GM03348 (cell line): ENCODE measurements at regions not wholly inside any gene's neighbourhood (a gene's known extent, or its start where the extent isn't known, plus 50 kb on each side); places are given as distances from the start of the nearest gene placed in this dataset.
"Not testable (repeated sequence)": the region's sequence is repeated elsewhere in the genome, so short reads cannot be mapped to it uniquely, and the experiment has no call there.

Experiments
- DNase-seq: peaks from one replicate; pipeline ENCODE4 v3.0.0; 2012; ENCODE audit warnings: low spot score

GRCh38 chr5:123294544-123294943 lies 128.7 kb downstream of the CEP120 start:
- no peak for DNase-seq

- no peak for DNase-seq
Measured at GRCh38 chr5:123289210-123289609, 134.0 kb downstream of the CEP120 start.

GRCh38 chr5:123287881-123288280 lies 135.3 kb downstream of the CEP120 start:
- no peak for DNase-seq

- DNase-seq: no peak
Measured at GRCh38 chr5:123286891-123287290, 136.3 kb downstream of the CEP120 start.

- DNase-seq: peak; percentile 27
Measured at GRCh38 chr5:123285122-123286023, 137.8 kb downstream of the CEP120 start.

- DNase-seq: no peak
Measured at GRCh38 chr5:123283499-123283898, 139.7 kb downstream of the CEP120 start.

GRCh38 chr5:123283031-123283430 lies 140.2 kb downstream of the CEP120 start:
- peak; percentile 8 for DNase-seq

GRCh38 chr5:123282444-123282843 lies 140.8 kb downstream of the CEP120 start:
- DNase-seq: no peak

GRCh38 chr5:123280854-123281253 lies 142.3 kb downstream of the CEP120 start:
- not testable (repeated sequence) for DNase-seq

- peak; percentile 9 for DNase-seq
Measured at GRCh38 chr5:123279136-123279535, 144.1 kb downstream of the CEP120 start.

GRCh38 chr5:123278284-123278683 lies 144.9 kb downstream of the CEP120 start:
- no peak for DNase-seq

- no peak for DNase-seq
Measured at GRCh38 chr5:123273984-123274383, 149.2 kb downstream of the CEP120 start.

GRCh38 chr5:123273095-123273494 lies 150.1 kb downstream of the CEP120 start:
- DNase-seq: no peak

GRCh38 chr5:123269851-123270250 lies 153.4 kb downstream of the CEP120 start:
- DNase-seq: no peak

GRCh38 chr5:123269436-123269835 lies 153.8 kb downstream of the CEP120 start:
- no peak for DNase-seq

- DNase-seq: no peak
Measured at GRCh38 chr5:123266365-123266764, 156.8 kb downstream of the CEP120 start.

GRCh38 chr5:123265551-123265950 lies 157.7 kb downstream of the CEP120 start:
- DNase-seq: no peak

GRCh38 chr5:123264394-123264793 lies 158.8 kb downstream of the CEP120 start:
- no peak for DNase-seq

GRCh38 chr5:123263859-123264258 lies 159.3 kb downstream of the CEP120 start:
- no peak for DNase-seq

GRCh38 chr5:123262216-123262823 lies 160.9 kb downstream of the CEP120 start:
- no peak for DNase-seq

- DNase-seq: no peak
Measured at GRCh38 chr5:123261752-123262151, 161.5 kb downstream of the CEP120 start.

- DNase-seq: no peak
Measured at GRCh38 chr5:123249446-123249845, 160.4 kb downstream of the PRDM6 start.

GRCh38 chr5:123245689-123246088 lies 156.6 kb downstream of the PRDM6 start:
- no peak for DNase-seq
